Kidney epithelial cell (primary cell): ENCODE measurements at regions not wholly inside any gene's neighbourhood (a gene's known extent, or its start where the extent isn't known, plus 50 kb on each side); places are given as distances from the start of the nearest gene placed in this dataset.
A peak's percentile ranks its signal among the peaks of the same experiment; 100 is the strongest.

Source experiments
- DNase-seq: peaks from one replicate; pipeline ENCODE4 v3.0.0-alpha.2; 2010; ENCODE audit warnings: low read depth
- H3K27me3 ChIP-seq: 2 replicates; pipeline ENCODE4 v1.6.0; 2011; ENCODE audit warnings: low read length; ENCODE audit not compliant: control insufficient read depth, insufficient read depth
- H3K36me3 ChIP-seq: 2 replicates; pipeline ENCODE4 v1.5.1; 2011; ENCODE audit warnings: low read length; ENCODE audit not compliant: control insufficient read depth, insufficient read depth
- H3K4me3 ChIP-seq: 2 replicates; pipeline ENCODE4 v1.5.1; 2011; ENCODE audit warnings: low read depth, mild to moderate bottlenecking, control low read depth, low read length
- CTCF ChIP-seq: IDR thresholded peaks from 2 replicates; pipeline ENCODE4 v1.5.1; 2011; ENCODE audit warnings: mild to moderate bottlenecking, moderate library complexity, low read length, control low read depth, inconsistent platforms; ENCODE audit not compliant: insufficient read depth, poor library complexity, severe bottlenecking

DNA sequence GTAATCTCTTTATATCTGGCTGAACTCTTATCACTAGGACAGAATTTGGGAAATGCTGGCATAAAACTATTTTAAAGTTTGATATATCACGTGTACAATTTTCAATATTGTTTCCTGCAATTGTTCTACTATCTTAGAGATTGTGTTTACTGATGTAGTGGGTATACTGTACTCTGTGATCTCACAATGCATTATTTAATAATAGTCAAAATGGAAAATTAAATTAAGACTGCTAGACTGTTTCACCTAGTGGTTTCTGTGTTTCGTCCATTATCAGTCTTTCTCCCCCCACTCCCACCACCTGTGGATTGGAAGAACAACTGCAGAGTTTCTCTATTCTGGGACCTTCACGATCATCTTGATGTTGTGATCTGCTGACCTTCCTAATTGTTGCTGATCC is 449.2 kb upstream of the SLC10A2 start:
- Histone ChIP-seq H3K27me3 (no peaks in the 10 kb centered on the region), H3K4me3 (no peak overlapping the region), H3K36me3 (no peaks in the 10 kb centered on the region)
- no peak for TF ChIP-seq CTCF
- no peak for DNase-seq

- no peak for TF ChIP-seq CTCF
- Histone ChIP-seq H3K36me3 (no peaks in the 10 kb centered on the region), H3K27me3 (no peaks in the 10 kb centered on the region), H3K4me3 (no peak overlapping the region)
- DNase-seq, result no peak
Measured at GRCh38 chr13:103514619-103515018, 448.4 kb upstream of the SLC10A2 start.

- no peak for DNase-seq
- no peak for TF ChIP-seq CTCF
- Histone ChIP-seq H3K27me3 (no peaks in the 10 kb centered on the region), H3K36me3 (no peaks in the 10 kb centered on the region), H3K4me3 (no peak overlapping the region)
Measured at GRCh38 chr13:103514188-103514587, 448.0 kb upstream of the SLC10A2 start.

- Histone ChIP-seq H3K4me3 (no peak overlapping the region), H3K27me3 (no peaks in the 10 kb centered on the region), H3K36me3 (no peaks in the 10 kb centered on the region)
- peak; percentile 28 for TF ChIP-seq CTCF
- no peak for DNase-seq
Measured at GRCh38 chr13:103510007-103510535, 443.9 kb upstream of the SLC10A2 start.

DNA sequence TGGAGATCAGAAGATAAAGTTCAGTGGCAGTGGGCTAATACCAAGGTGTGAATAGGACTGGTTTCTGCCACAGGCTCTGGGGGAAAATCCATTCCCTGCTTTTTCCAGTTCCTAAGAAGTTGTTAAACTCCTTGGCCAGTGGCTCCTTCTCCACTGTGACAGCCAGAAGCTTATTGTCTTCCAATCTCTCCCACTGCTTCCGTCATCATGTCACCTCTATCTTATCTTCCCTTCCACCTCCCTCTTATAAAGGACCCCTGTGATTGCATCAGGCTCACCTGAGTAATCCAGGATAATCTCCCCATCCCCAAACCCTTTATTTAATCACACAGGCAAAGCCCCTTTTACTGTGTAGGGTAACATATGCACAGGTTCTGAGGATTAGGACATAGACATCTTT is 431.2 kb upstream of the SLC10A2 start:
- DNase-seq, result no peak
- TF ChIP-seq CTCF, result no peak
- no peaks in the 10 kb centered on the region for H3K27me3 ChIP-seq
- no peaks in the 10 kb centered on the region for H3K36me3 ChIP-seq
- no peak overlapping the region for H3K4me3 ChIP-seq

GRCh38 chr13:103487841-103488240 is 421.6 kb upstream of the SLC10A2 start:
- Histone ChIP-seq H3K4me3 (no peak overlapping the region), H3K36me3 (no peaks in the 10 kb centered on the region), H3K27me3 (no peaks in the 10 kb centered on the region)
- TF ChIP-seq CTCF, result no peak
- no peak for DNase-seq
